ENCODE measurements at regions not wholly inside any gene's neighbourhood (a gene's known extent, or its start where the extent isn't known, plus 50 kb on each side); places are given as distances from the start of the nearest gene placed in this dataset.

GRCh38 chr14:50001151-50001998 is 108.5 kb downstream of the ARF6 start:
- no peaks in the 10 kb centered on the region for H4K20me1 ChIP-seq (ENCODE audit: control insufficient read depth, insufficient read depth, low read length, poor library complexity, severe bottlenecking)
- Mint-ChIP-seq H3K27me3 (no peaks in the 10 kb centered on the region), H3K9me3 (ENCODE audit: insufficient read depth) (no peaks in the 10 kb centered on the region), H3K27ac (peak overlapping the region; percentile 96), H3K4me3 (peak overlapping the region; percentile 87), H3K4me1 (peaks cover 68% of the 10 kb centered on the region)
- intact Hi-C loops (cut with micrococcal nuclease): loop anchor here (1.0 kb wide), 1 partner anchor 41 kb away; no protein-coding TSS in a partner anchor
- H3K36me3 ChIP-seq (replicated peaks in 1 of 2; ENCODE audit: control extremely low read depth in 1 of 2, control insufficient read depth in 1 of 2, extremely low read depth in 1 of 2, insufficient read depth in 2 of 2, low read length in 1 of 2): peaks cover 0 to 3% of the 10 kb centered on the region in 2 experiments
- no peaks in the 10 kb centered on the region for H3K9me3 ChIP-seq (ENCODE audit: control extremely low read depth in 1 of 3, control insufficient read depth in 2 of 3, insufficient read depth in 1 of 3, low read length in 2 of 3)
- DNase-seq (peak; percentile 74), ATAC-seq (ENCODE audit: low read depth) (peak; percentile 28)
- H3K4me2 ChIP-seq (replicated peaks; ENCODE audit: low read depth, low read length, poor library complexity, severe bottlenecking): peak overlapping the region; percentile 82
- WGBS (ENCODE audit: insufficient coverage): 41% methylated on average over 17 of the region's 23 CpGs
- TF ChIP-seq CTCF (IDR thresholded peaks at IDR 0.05) (no peak), EZH2 (IDR thresholded peaks at IDR 0.05; ENCODE audit: borderline replicate concordance, insufficient read depth, low read depth, low read length, poor library complexity, severe bottlenecking) (no peak)
- peaks cover 8% of the 10 kb centered on the region for H3K79me2 ChIP-seq (ENCODE audit: control insufficient read depth, insufficient read depth, low read length)
- peak overlapping the region in 2 of 5 experiments; percentile 22 to 67 for H3K4me3 ChIP-seq (ENCODE audit: control extremely low read depth in 1 of 5, extremely low read depth in 1 of 5, insufficient read depth in 1 of 5, low read depth in 2 of 5, low read length in 4 of 5)
- H3K27ac ChIP-seq (ENCODE audit: low read length in 2 of 2): peak overlapping the region; percentile 98 to 99
- no peaks in the 10 kb centered on the region for H3K27me3 ChIP-seq (replicated peaks in 1 of 4; ENCODE audit: control extremely low read depth in 1 of 4, control insufficient read depth in 3 of 4, insufficient read depth in 4 of 4, low read length in 3 of 4)
- H2AFZ ChIP-seq (ENCODE audit: insufficient read depth, low read depth, low read length, poor library complexity, severe bottlenecking): peak overlapping the region; percentile 16
- peak overlapping the region; percentile 77 for H3K9ac ChIP-seq (ENCODE audit: low read length)
- H3K4me1 ChIP-seq (ENCODE audit: control insufficient read depth in 2 of 2, insufficient read depth in 2 of 2, low read length in 2 of 2): peaks cover 59 to 61% of the 10 kb centered on the region in 2 donors
- CTCF ChIA-PET: interaction anchor here (0.7 to 6.4 kb wide), 16 partner anchors 10 to 149 kb away, joined by 3 to 114 read pairs (median 7); partner anchors contain the start of genes ARF6 and NEMF
- POLR2A ChIA-PET: interaction anchor here (0.5 to 4.8 kb wide), 16 partner anchors 24 to 139 kb away, joined by 3 to 45 read pairs (median 4); partner anchors contain the start of gene ARF6
